Uterus (tissue), 3 donors: ENCODE measurements at regions not wholly inside any gene's neighbourhood (a gene's known extent, or its start where the extent isn't known, plus 50 kb on each side); places are given as distances from the start of the nearest gene placed in this dataset.

Experiments
- DNase-seq, 2 donors: peaks; one replicate each; pipeline ENCODE4 v3.0.0-alpha.2; 2019 to 2020
- H3K27ac ChIP-seq, 2 donors: fragments of 200-600 bp; sonication (generic); 1 replicate in 1 of 2; 2 replicates in 1 of 2; pipeline ENCODE4 v1.5.1; 2016 to 2018
- H3K27me3 ChIP-seq, 2 donors: fragments of 200-600 bp; sonication (generic); one replicate each; pipeline ENCODE4 v1.5.1; 2018 to 2019; ENCODE audit warnings: control low read depth in 1 of 2
- H3K36me3 ChIP-seq, 2 donors: fragments of 200-600 bp; sonication (generic); one replicate each; pipeline ENCODE4 v1.5.1; 2019; ENCODE audit warnings: control low read depth in 1 of 2
- H3K4me1 ChIP-seq, 2 donors: fragments of 200-600 bp; sonication (generic); one replicate each; pipeline ENCODE4 v1.5.1; 2018 to 2019; ENCODE audit warnings: control low read depth in 1 of 2
- H3K4me3 ChIP-seq, 2 donors: fragments of 200-600 bp; sonication (generic); 1 replicate in 1 of 2; 2 replicates in 1 of 2; pipeline ENCODE4 v1.5.1; 2018 to 2019; ENCODE audit warnings: mild to moderate bottlenecking in 1 of 2
- H3K9me3 ChIP-seq, 2 donors: fragments of 200-600 bp; sonication (generic); one replicate each; pipeline ENCODE4 v1.5.1; 2019; ENCODE audit warnings: control low read depth in 1 of 2
- POLR2A ChIP-seq, 2 donors: fragments of 450-650 bp; IDR thresholded peaks; one replicate each; pipeline ENCODE4 v1.6.1; 2016; ENCODE audit warnings: antibody characterized with exemption in 2 of 2, mild to moderate bottlenecking in 1 of 2, moderate library complexity in 1 of 2
- intact Hi-C: fragments of 100-400 bp; cut with DNase I; formaldehyde crosslinking; loops from one replicate; pipeline ENCODE4 v1.15.1; 2023; ENCODE audit warnings: low total_unique reads
- TF ChIP-seq, protein P1 (sequence below), 4 experiments: fragments of 200-600 bp in 2 of 4; fragments of 450-650 bp in 2 of 4; sonication (generic) in 2 of 4; IDR thresholded peaks; one replicate each; pipeline ENCODE4 v1.5.1; 2016 to 2019; ENCODE audit warnings: antibody characterized with exemption in 4 of 4, mild to moderate bottlenecking in 2 of 4, moderate library complexity in 1 of 4
- donor health status: DM: yes; HTN: yes; CAD: no.

- no peaks in the 10 kb centered on the region for H3K36me3 ChIP-seq
- no peaks in the 10 kb centered on the region for H3K9me3 ChIP-seq
- no peaks in the 10 kb centered on the region for H3K27me3 ChIP-seq
- H3K4me3 ChIP-seq: no peak overlapping the region
- H3K4me1 ChIP-seq: no peaks in the 10 kb centered on the region
- DNase-seq: no peak
- TF ChIP-seq, protein P1, sequence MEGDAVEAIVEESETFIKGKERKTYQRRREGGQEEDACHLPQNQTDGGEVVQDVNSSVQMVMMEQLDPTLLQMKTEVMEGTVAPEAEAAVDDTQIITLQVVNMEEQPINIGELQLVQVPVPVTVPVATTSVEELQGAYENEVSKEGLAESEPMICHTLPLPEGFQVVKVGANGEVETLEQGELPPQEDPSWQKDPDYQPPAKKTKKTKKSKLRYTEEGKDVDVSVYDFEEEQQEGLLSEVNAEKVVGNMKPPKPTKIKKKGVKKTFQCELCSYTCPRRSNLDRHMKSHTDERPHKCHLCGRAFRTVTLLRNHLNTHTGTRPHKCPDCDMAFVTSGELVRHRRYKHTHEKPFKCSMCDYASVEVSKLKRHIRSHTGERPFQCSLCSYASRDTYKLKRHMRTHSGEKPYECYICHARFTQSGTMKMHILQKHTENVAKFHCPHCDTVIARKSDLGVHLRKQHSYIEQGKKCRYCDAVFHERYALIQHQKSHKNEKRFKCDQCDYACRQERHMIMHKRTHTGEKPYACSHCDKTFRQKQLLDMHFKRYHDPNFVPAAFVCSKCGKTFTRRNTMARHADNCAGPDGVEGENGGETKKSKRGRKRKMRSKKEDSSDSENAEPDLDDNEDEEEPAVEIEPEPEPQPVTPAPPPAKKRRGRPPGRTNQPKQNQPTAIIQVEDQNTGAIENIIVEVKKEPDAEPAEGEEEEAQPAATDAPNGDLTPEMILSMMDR (IDR thresholded peaks at IDR 0.05): no peak
- TF ChIP-seq POLR2A (IDR thresholded peaks at IDR 0.05): no peak
- intact Hi-C loops: no loop called here
- H3K27ac ChIP-seq: no peak overlapping the region
Measured at GRCh38 chr1:238232084-238232710, 341.5 kb upstream of the ZP4 start.

DNA sequence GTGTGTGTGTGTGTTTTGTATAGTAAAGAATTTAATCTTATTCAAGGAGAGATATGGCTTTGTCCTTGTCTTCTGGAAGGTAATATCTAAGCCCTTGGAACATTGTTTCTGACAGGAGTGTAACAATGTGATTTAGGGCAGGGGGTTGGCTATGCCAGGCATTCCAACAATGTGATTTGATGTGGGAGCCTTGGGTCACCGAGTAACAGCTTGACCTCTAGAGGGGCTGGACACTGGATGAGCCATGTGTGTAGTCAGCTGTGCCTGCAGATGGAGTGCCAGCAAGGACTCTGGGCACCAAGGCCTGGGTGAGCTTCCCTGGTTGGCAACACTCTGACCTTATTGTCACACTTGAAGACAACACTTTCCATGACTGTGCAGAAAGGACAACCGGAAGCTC is 336.1 kb upstream of the ZP4 start:
- no peak for DNase-seq
- Histone ChIP-seq H3K36me3 (no peaks in the 10 kb centered on the region), H3K9me3 (no peaks in the 10 kb centered on the region), H3K27me3 (no peaks in the 10 kb centered on the region), H3K27ac (no peak overlapping the region), H3K4me3 (no peak overlapping the region), H3K4me1 (no peaks in the 10 kb centered on the region)
- intact Hi-C loops: no loop called here
- TF ChIP-seq, protein P1 (IDR thresholded peaks at IDR 0.05): no peak
- TF ChIP-seq POLR2A (IDR thresholded peaks at IDR 0.05): no peak

DNA sequence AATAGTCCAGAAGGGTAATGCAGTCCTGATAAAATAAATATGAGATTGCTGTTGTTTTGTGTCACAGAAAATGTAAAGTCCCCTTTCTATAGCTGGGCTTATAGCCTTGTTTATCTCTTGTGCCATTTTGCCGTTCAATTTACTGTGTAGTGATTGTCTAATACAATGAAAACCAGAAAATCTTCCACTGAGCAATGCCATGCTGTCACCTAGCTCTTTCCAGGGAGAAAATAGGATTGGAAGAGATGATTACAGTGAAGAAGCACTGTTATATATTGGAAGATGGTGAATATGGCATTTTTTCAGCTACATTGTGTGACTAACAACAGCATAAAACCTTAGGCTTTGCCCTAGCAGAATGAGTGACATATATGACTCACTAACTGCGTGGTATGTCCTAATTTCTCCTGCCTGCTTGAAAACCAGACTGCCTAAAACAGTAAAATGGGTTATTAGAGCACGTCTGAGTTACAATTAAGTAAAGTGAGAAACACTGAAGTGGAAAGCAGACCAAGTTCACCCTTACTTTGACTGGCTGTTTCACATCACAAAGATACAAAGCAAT is 332.4 kb upstream of the ZP4 start:
- Histone ChIP-seq H3K27me3 (no peaks in the 10 kb centered on the region), H3K4me1 (no peaks in the 10 kb centered on the region), H3K36me3 (no peaks in the 10 kb centered on the region), H3K9me3 (no peaks in the 10 kb centered on the region), H3K27ac (no peak overlapping the region), H3K4me3 (no peak overlapping the region)
- no peak for DNase-seq
- TF ChIP-seq, protein P1 (IDR thresholded peaks at IDR 0.05): no peak
- no peak for TF ChIP-seq POLR2A (IDR thresholded peaks at IDR 0.05)
- intact Hi-C loops: no loop called here

DNA sequence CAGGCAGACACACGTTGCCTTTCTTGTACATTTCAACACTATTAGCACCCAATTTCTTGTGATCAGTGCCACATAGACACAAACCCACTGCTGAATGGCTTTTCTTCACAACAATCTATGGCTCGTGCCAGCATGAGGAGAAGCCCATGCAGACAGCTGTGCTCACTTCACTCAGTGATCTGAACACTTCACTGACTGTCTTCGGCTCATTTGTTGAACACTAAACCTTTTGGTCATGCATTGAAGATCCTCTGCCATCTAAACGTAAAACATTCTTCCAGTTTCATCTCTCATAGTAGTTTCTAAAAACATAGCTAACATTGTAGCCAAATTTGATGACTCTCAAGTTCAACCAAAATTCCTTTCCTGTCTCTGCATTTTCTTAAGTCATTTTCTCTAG is 331.0 kb upstream of the ZP4 start:
- no peaks in the 10 kb centered on the region for H3K36me3 ChIP-seq
- no peak for DNase-seq
- no peak overlapping the region for H3K4me3 ChIP-seq
- TF ChIP-seq, protein P1 (IDR thresholded peaks at IDR 0.05): no peak
- TF ChIP-seq POLR2A (IDR thresholded peaks at IDR 0.05): no peak
- H3K27me3 ChIP-seq: no peaks in the 10 kb centered on the region
- no peak overlapping the region for H3K27ac ChIP-seq
- intact Hi-C loops: no loop called here
- no peaks in the 10 kb centered on the region for H3K4me1 ChIP-seq
- H3K9me3 ChIP-seq: no peaks in the 10 kb centered on the region

DNA sequence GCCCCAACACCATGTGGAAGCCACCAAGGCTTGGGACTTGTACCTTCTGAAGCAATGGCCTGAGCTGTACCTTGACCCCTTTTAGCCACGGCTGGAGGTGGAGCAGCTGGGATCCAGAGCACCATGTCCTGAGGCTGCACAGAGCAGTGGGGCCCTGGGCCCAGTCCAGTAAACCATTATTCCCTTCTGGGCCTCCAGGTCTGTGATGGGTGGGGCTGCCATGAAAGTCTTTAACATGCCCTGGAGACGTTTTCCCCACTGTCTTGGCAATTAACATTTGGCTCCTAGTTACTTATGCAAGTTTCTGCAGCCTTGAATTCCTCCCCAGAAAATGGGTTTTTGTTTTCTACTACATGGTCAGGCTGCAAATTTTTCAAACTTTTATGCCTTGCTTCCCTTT is 323.7 kb upstream of the ZP4 start:
- no peak overlapping the region for H3K27ac ChIP-seq
- no peaks in the 10 kb centered on the region for H3K9me3 ChIP-seq
- H3K36me3 ChIP-seq: no peaks in the 10 kb centered on the region
- TF ChIP-seq, protein P1 (IDR thresholded peaks at IDR 0.05): no peak
- TF ChIP-seq POLR2A (IDR thresholded peaks at IDR 0.05): no peak
- no peak overlapping the region for H3K4me3 ChIP-seq
- H3K27me3 ChIP-seq: no peaks in the 10 kb centered on the region
- H3K4me1 ChIP-seq: no peaks in the 10 kb centered on the region
- no peak for DNase-seq
- intact Hi-C loops: no loop called here
